Astrocyte (in vitro differentiated cells and primary cell): ENCODE measurements at regions not wholly inside any gene's neighbourhood (a gene's known extent, or its start where the extent isn't known, plus 50 kb on each side); places are given as distances from the start of the nearest gene placed in this dataset.

Experiments
- CTCF ChIP-seq: IDR thresholded peaks from 2 replicates; pipeline ENCODE4 v1.5.1; 2011; ENCODE audit warnings: low read depth, mild to moderate bottlenecking, inconsistent platforms, low read length, moderate library complexity; ENCODE audit not compliant: insufficient read depth
- EZH2 ChIP-seq: IDR thresholded peaks from 2 replicates; pipeline ENCODE4 v1.6.1; 2012; ENCODE audit warnings: mild to moderate bottlenecking, low read length, inconsistent platforms; ENCODE audit not compliant: insufficient read depth

GRCh38 chr1:232574889-232575762, 54.8 kb downstream of the SIPA1L2 start:
- TF ChIP-seq CTCF (no peak), EZH2 (no peak)
